Ishikawa (cell line): ENCODE measurements at regions not wholly inside any gene's neighbourhood (a gene's known extent, or its start where the extent isn't known, plus 50 kb on each side); places are given as distances from the start of the nearest gene placed in this dataset.

ENCODE experiments used
- CEBPB ChIP-seq: IDR thresholded peaks from 2 replicates; pipeline ENCODE4 v1.6.1; 2012
- CREB1 ChIP-seq: IDR thresholded peaks from 2 replicates; pipeline ENCODE4 v1.6.1; 2012; ENCODE audit warnings: low read depth
- EGR1 ChIP-seq: IDR thresholded peaks from 2 replicates; pipeline ENCODE4 v1.6.1; 2012
- EP300 ChIP-seq: IDR thresholded peaks from 2 replicates; pipeline ENCODE4 v1.6.1; 2012; ENCODE audit warnings: borderline replicate concordance
- FOXM1 ChIP-seq: IDR thresholded peaks from 2 replicates; pipeline ENCODE4 v1.6.1; 2012; ENCODE audit warnings: low read depth, borderline replicate concordance
- NFIC ChIP-seq: IDR thresholded peaks from 2 replicates; pipeline ENCODE4 v1.6.1; 2012
- RAD21 ChIP-seq: IDR thresholded peaks from 2 replicates; pipeline ENCODE4 v1.6.1; 2012; ENCODE audit warnings: low read depth
- TAF1 ChIP-seq: IDR thresholded peaks from 2 replicates; pipeline ENCODE4 v1.6.1; 2012; ENCODE audit warnings: low read depth, mild to moderate bottlenecking
- TCF12 ChIP-seq: IDR thresholded peaks from 2 replicates; pipeline ENCODE4 v1.6.1; 2012; ENCODE audit warnings: low read depth
- TEAD4 ChIP-seq: IDR thresholded peaks from 2 replicates; pipeline ENCODE4 v1.6.1; 2012
- YY1 ChIP-seq: IDR thresholded peaks from 2 replicates; pipeline ENCODE4 v1.6.1; 2012; ENCODE audit warnings: low read depth
- ZBTB7A ChIP-seq: IDR thresholded peaks from 2 replicates; pipeline ENCODE4 v1.6.1; 2012; ENCODE audit warnings: low read depth
- TF ChIP-seq, protein P1 (sequence below): IDR thresholded peaks from 2 replicates; pipeline ENCODE4 v1.6.1; 2012
- TF ChIP-seq, protein P2 (sequence below): IDR thresholded peaks from 2 replicates; pipeline ENCODE4 v1.6.1; 2012; ENCODE audit warnings: low read depth, mild to moderate bottlenecking
- TF ChIP-seq, protein P3 (sequence below): IDR thresholded peaks from 2 replicates; pipeline ENCODE4 v1.6.1; 2012

DNA sequence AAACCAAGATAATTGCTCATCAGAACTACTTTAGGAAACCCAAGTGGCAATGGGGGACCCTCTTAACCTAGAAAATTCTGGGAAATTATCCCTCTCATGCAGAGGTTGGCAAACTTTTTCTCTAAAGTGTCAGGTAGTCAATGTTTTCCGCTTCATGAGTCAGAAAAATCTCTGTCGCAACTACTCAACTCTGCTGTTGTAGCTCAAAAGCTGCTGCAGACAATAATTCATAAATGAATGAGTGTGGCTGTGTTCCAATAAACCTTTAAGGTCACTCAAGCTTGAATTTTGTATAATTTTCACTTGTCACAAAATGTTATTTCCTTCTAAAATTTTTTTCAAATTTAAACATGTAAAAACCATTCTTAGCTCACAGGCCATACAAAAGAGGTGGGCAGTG is 193.4 kb upstream of the MID1 start:
- no peak for TF ChIP-seq ZBTB7A
- TF ChIP-seq EP300 = no peak
- TF ChIP-seq, protein P1, sequence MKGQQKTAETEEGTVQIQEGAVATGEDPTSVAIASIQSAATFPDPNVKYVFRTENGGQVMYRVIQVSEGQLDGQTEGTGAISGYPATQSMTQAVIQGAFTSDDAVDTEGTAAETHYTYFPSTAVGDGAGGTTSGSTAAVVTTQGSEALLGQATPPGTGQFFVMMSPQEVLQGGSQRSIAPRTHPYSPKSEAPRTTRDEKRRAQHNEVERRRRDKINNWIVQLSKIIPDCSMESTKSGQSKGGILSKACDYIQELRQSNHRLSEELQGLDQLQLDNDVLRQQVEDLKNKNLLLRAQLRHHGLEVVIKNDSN = no peak
- peak; percentile 51 for TF ChIP-seq NFIC
- TF ChIP-seq TEAD4 = no peak
- TF ChIP-seq EGR1 = no peak
- TF ChIP-seq, protein P2, sequence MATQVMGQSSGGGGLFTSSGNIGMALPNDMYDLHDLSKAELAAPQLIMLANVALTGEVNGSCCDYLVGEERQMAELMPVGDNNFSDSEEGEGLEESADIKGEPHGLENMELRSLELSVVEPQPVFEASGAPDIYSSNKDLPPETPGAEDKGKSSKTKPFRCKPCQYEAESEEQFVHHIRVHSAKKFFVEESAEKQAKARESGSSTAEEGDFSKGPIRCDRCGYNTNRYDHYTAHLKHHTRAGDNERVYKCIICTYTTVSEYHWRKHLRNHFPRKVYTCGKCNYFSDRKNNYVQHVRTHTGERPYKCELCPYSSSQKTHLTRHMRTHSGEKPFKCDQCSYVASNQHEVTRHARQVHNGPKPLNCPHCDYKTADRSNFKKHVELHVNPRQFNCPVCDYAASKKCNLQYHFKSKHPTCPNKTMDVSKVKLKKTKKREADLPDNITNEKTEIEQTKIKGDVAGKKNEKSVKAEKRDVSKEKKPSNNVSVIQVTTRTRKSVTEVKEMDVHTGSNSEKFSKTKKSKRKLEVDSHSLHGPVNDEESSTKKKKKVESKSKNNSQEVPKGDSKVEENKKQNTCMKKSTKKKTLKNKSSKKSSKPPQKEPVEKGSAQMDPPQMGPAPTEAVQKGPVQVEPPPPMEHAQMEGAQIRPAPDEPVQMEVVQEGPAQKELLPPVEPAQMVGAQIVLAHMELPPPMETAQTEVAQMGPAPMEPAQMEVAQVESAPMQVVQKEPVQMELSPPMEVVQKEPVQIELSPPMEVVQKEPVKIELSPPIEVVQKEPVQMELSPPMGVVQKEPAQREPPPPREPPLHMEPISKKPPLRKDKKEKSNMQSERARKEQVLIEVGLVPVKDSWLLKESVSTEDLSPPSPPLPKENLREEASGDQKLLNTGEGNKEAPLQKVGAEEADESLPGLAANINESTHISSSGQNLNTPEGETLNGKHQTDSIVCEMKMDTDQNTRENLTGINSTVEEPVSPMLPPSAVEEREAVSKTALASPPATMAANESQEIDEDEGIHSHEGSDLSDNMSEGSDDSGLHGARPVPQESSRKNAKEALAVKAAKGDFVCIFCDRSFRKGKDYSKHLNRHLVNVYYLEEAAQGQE = no peak
- peak; percentile 64 for TF ChIP-seq CEBPB
- no peak for TF ChIP-seq YY1
- no peak for TF ChIP-seq CREB1

DNA sequence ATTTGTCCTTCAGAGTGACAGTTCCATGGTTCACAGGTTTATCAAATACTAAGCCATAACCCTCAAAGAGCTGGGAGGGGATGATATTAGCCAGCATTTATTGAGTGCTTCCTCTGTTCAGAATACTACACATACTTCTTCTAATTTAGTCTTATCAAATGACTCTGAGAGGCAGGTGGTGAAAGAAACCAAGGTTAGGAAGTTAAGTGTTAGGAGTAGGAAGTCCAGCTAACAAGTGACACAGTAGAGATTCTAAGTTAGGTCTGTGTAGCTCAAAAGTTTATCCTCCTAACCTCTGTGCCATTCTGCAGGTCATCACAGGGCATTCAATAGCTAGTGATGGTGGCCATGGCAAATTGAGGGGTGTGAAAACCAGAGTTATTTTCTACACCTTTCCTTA is 198.3 kb upstream of the MID1 start:
- TF ChIP-seq RAD21 (no peak), TEAD4 (no peak), YY1 (no peak), TAF1 (no peak), ZBTB7A (no peak), EP300 (no peak), CEBPB (no peak), EGR1 (no peak), TCF12 (no peak), CREB1 (no peak), NFIC (no peak), FOXM1 (no peak)
- TF ChIP-seq, protein P2 = no peak
- TF ChIP-seq, protein P3, sequence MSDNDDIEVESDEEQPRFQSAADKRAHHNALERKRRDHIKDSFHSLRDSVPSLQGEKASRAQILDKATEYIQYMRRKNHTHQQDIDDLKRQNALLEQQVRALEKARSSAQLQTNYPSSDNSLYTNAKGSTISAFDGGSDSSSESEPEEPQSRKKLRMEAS = no peak

DNA sequence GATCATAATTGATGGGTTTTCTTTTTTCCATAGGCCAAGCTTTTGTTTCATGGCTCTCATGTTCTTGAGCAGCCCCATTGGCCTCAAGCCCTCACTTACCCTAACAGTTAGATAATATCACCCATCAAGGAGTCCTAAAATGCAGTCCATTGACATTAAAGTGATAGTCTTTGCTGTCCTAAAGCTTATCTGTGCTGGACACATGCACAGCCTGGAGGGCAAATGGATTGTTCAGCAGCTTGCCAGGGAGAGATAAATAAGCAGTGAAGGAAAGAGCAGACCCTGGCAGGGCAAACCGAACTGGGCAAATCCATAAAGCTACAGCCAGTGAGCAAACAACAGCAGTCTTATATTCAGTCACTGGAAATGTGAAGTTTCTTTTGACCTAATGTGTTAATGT is 199.6 kb upstream of the MID1 start:
- TF ChIP-seq, protein P3 = no peak
- no peak for TF ChIP-seq TAF1
- no peak for TF ChIP-seq FOXM1
- no peak for TF ChIP-seq CREB1
- TF ChIP-seq, protein P1 = no peak
- TF ChIP-seq YY1 = no peak
- TF ChIP-seq TCF12 = no peak
- no peak for TF ChIP-seq EP300
- no peak for TF ChIP-seq TEAD4

DNA sequence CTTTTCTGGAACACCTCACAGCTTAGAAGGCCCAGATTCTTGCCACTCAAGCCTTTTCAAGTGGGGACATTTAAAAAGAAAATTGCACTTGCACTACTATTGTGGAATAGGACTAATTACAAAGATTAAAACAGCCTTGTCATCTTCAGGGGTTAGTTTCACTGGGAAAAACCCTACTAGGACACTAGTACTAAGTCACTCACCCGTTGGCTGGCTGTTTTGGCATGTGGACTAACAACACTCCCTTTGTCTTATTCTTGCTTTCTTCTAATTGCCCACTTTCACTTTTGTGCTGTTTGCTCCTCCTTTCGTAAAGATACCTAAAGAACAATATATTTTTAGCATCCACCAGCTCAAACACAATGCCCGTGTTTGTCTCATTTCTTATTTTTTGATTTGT is 200.9 kb upstream of the MID1 start:
- no peak for TF ChIP-seq TCF12
- TF ChIP-seq TAF1 = no peak
- TF ChIP-seq YY1 = no peak
- TF ChIP-seq CEBPB = no peak
- TF ChIP-seq EGR1 = no peak
- TF ChIP-seq, protein P2 = no peak
- TF ChIP-seq EP300 = no peak
- TF ChIP-seq FOXM1 = no peak
- TF ChIP-seq ZBTB7A = no peak
- TF ChIP-seq, protein P1 = no peak
